NCI-H82 treated with DMSO at 0.1 percent for 48 hours (cell line): ENCODE measurements at regions not wholly inside any gene's neighbourhood (a gene's known extent, or its start where the extent isn't known, plus 50 kb on each side); places are given as distances from the start of the nearest gene placed in this dataset.
"Not testable (repeated sequence)": the region's sequence is repeated elsewhere in the genome, so short reads cannot be mapped to it uniquely, and the experiment has no call there.

Experiments
- DNase-seq: peaks from one replicate; lab custom pipeline; 2025; ENCODE audit not compliant: unreplicated experiment; lab: John Stamatoyannopoulos, UW

GRCh38 chr6:144474290-144474689, 189.2 kb downstream of the UTRN start:
- DNase-seq = no peak

- DNase-seq = no peak
Observed at GRCh38 chr6:144474904-144475303, 189.8 kb downstream of the UTRN start.

GRCh38 chr6:144475411-144475810, 190.3 kb downstream of the UTRN start:
- DNase-seq = no peak

GRCh38 chr6:144476286-144476685, 191.2 kb downstream of the UTRN start:
- no peak for DNase-seq

DNA sequence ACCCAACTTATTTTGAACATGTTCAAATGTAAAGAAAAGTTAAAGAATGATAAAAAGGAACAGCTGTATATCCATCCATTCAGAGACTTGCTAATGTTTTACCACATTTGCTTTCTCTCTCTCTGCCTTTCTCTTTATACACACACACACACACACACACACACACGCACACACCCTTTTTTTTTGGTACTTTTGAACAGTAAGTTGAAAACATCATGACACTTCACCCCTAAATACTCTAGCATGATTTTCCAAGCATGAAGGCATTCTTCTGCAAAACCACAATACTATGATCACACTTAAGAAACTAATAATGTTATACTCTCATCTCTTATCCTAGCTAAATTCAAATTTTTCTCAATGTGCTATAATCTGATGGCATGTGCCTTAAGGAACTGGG, 192.3 kb downstream of the UTRN start:
- DNase-seq = no peak

DNA sequence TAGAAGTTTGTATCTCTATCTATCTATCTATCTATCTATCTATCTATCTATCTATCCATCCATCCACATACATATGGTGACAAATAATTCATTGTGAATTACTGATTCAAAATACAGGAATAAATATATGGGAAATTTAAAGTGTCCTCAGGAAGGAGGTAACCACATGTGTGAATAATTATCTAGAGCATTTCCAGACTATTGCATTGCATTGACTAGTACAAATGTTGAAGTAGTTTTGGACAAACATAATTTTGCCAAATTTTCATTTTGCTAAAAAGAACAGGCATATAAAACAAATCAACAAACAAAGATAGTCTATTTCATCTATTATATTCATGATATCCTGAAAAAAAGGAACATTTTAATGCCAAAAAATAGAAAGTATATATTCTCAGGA, 192.7 kb downstream of the UTRN start:
- DNase-seq = no peak

GRCh38 chr6:144478483-144478882, 193.3 kb downstream of the UTRN start:
- DNase-seq = no peak

GRCh38 chr6:144479991-144480390, 194.9 kb downstream of the UTRN start:
- no peak for DNase-seq

DNA sequence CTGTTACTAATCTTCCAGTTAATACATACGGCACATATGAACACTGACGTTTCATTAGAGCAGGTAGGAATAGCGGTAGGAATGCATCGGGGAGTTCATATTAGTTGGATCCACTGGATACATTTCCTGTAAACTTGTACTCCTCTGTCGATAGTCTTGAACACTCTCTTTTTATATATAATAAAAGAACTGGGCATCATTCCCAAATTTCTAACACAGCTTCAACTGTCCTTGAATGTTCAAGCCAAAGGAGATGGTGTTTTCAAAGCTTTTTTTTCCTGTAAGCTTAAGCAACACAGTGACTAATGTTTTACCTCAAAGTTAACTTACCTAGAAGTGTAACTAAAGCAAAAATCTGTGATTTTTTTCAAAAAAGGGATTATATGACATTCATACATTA, 195.3 kb downstream of the UTRN start:
- no peak for DNase-seq

DNA sequence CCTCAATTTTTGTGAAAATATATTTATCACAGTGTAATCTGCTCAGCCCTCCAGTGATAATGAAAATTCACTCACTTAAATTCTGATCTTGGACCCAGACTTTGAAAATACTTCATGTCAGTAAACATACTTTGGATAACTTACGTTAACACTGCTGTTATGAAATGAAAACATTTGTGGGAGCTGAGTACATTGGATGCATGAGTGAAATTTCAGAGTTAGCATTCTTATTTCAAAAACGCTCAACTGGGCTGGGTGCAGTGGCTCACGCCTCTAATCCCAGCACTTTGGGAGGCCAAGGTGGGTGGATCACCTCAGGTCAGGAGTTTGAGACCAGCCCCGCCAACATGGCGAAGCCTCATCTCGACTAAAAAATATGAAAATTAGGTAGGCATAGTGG, 196.4 kb downstream of the UTRN start:
- DNase-seq = no peak

- DNase-seq = peak; percentile 38
Observed at GRCh38 chr6:144482142-144482541, 197.0 kb downstream of the UTRN start.

DNA sequence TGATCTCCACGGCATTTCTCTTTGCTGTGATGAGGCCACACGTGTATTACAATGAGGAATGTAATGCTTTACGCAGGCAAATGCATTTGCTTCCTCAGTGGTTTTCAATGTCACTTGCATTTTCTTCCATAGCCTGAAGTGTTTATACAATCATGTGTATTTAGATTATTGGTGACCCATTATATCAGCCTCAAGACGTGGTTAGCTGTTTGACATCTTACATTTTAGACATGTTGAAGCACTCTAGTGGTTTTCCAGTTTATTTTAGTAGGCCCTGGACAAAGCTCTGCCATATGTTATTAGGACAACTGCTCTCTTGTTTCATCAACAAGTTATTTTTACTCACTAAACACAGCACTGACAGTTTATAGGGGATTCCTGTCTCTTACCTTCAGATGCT, 200.4 kb downstream of the UTRN start:
- DNase-seq = no peak

GRCh38 chr6:144488590-144488989, 203.5 kb downstream of the UTRN start:
- DNase-seq = no peak

- DNase-seq = no peak
Observed at GRCh38 chr6:144493035-144493910, 208.1 kb downstream of the UTRN start.

- not testable (repeated sequence) for DNase-seq
Observed at GRCh38 chr6:144495076-144495475, 209.9 kb downstream of the UTRN start.

- DNase-seq = no peak
Observed at GRCh38 chr6:144497650-144498049, 212.5 kb downstream of the UTRN start.

- DNase-seq = no peak
Observed at GRCh38 chr6:144500892-144501291, 215.8 kb downstream of the UTRN start.

GRCh38 chr6:144505214-144505613, 220.1 kb downstream of the UTRN start:
- DNase-seq = not testable (repeated sequence)

DNA sequence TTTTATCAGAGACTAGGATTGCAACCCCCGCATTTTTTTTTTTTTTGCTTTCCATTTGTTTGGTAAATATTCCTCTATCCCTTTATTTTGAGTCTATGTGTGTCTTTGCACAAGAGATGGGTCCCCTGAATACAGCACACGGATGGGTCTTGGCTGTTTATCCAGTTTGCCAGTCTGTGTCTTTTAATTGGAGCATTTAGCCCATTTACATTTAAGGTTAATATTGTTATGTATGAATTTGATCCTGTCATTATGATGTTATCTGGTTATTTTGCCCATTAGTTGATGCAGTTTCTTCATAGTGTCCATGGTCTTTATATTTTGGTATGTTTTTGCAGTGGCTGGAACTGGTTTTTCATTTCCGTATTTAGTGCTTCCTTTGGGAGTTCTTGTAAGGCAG, 220.9 kb downstream of the UTRN start:
- not testable (repeated sequence) for DNase-seq

GRCh38 chr6:144507772-144508312, 222.7 kb downstream of the UTRN start:
- DNase-seq = not testable (repeated sequence)

- no peak for DNase-seq
Observed at GRCh38 chr6:144510859-144511258, 225.7 kb downstream of the UTRN start.

GRCh38 chr6:144515761-144516160, 230.6 kb downstream of the UTRN start:
- DNase-seq = no peak

DNA sequence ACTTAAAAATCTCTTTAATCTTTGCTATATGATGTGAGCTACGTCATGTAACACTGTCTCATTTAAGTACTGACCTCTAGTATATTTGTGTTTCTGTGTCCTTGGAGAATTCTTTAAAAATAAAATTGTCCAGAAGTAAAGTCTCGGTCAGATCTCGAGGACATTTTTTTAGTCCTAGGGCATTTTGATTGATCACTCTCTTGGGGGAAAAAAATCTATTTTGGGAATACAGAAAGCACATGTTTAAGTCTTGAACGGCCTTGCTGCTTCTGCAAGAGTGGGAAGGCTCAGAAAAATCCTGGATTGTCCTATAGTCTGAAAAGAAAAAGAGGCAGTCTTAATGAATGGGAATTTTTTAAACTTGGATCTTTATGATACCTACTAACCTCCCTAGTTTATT, 234.3 kb downstream of the UTRN start:
- no peak for DNase-seq
